22Rv1 (cell line): ENCODE measurements at regions not wholly inside any gene's neighbourhood (a gene's known extent, or its start where the extent isn't known, plus 50 kb on each side); places are given as distances from the start of the nearest gene placed in this dataset.
"Not testable (repeated sequence)": the region's sequence is repeated elsewhere in the genome, so short reads cannot be mapped to it uniquely, and the experiment has no call there.

ENCODE experiments used
- H3K27ac ChIP-seq: fragments of 450-650 bp; 2 replicates; pipeline ENCODE4 v1.5.1; 2017
- CTCF ChIP-seq: fragments of 450-650 bp; IDR thresholded peaks from 2 replicates; pipeline ENCODE4 v1.5.1; 2017; ENCODE audit warnings: mild to moderate bottlenecking
- ZFX ChIP-seq: fragments of 450-650 bp; IDR thresholded peaks from 2 replicates; pipeline ENCODE4 v1.6.1; 2017; ENCODE audit warnings: antibody characterized with exemption, borderline replicate concordance

- H3K27ac ChIP-seq, result no peak overlapping the region
- TF ChIP-seq ZFX (no peak), CTCF (no peak)
Observed at GRCh38 chr5:111930449-111930848, 173.5 kb upstream of the NREP start.

GRCh38 chr5:111929867-111930266, 172.9 kb upstream of the NREP start:
- TF ChIP-seq CTCF (no peak), ZFX (no peak)
- no peak overlapping the region for H3K27ac ChIP-seq

- H3K27ac ChIP-seq, result no peak overlapping the region
- TF ChIP-seq ZFX (no peak), CTCF (no peak)
Observed at GRCh38 chr5:111929261-111929660, 172.3 kb upstream of the NREP start.

- H3K27ac ChIP-seq, result no peak overlapping the region
- TF ChIP-seq ZFX, result no peak
- no peak for TF ChIP-seq CTCF
Observed at GRCh38 chr5:111928511-111928910, 171.5 kb upstream of the NREP start.

GRCh38 chr5:111927191-111927590, 170.2 kb upstream of the NREP start:
- no peak overlapping the region for H3K27ac ChIP-seq
- TF ChIP-seq CTCF, result no peak
- TF ChIP-seq ZFX, result no peak

GRCh38 chr5:111926026-111926425, 169.0 kb upstream of the NREP start:
- H3K27ac ChIP-seq, result no peak overlapping the region
- TF ChIP-seq CTCF (no peak), ZFX (no peak)

- H3K27ac ChIP-seq, result no peak overlapping the region
- TF ChIP-seq ZFX, result no peak
- TF ChIP-seq CTCF, result no peak
Observed at GRCh38 chr5:111922344-111922743, 165.3 kb upstream of the NREP start.

GRCh38 chr5:111921691-111922090, 164.7 kb upstream of the NREP start:
- not testable (repeated sequence) for H3K27ac ChIP-seq
